T-helper 2 cell (primary cell): ENCODE measurements at regions not wholly inside any gene's neighbourhood (a gene's known extent, or its start where the extent isn't known, plus 50 kb on each side); places are given as distances from the start of the nearest gene placed in this dataset.
"Not testable (repeated sequence)": the region's sequence is repeated elsewhere in the genome, so short reads cannot be mapped to it uniquely, and the experiment has no call there.

Experiments used
- DNase-seq, 5 experiments: peaks; one replicate each; pipeline versions ENCODE4 v3.0.0 to v3.0.0-alpha.2; 2012 to 2022

- DNase-seq, result peak in 2 of 5 experiments; percentile 69 to 87
Measured at GRCh38 chr14:106511006-106511799, 984.8 kb downstream of the TMEM121 start.

- no peak for DNase-seq
Measured at GRCh38 chr14:106511800-106512198, 985.4 kb downstream of the TMEM121 start.

GRCh38 chr14:106513302-106513701, 986.9 kb downstream of the TMEM121 start:
- no peak for DNase-seq

GRCh38 chr14:106518054-106518943, 991.9 kb downstream of the TMEM121 start:
- DNase-seq, result peak; percentile 55 to 71 (median 70)

- DNase-seq, result not testable (repeated sequence)
Measured at GRCh38 chr14:106522118-106522517, 995.7 kb downstream of the TMEM121 start.

- no peak for DNase-seq
Measured at GRCh38 chr14:106522990-106523389, 996.6 kb downstream of the TMEM121 start.

GRCh38 chr14:106528717-106529116, 1002.3 kb downstream of the TMEM121 start:
- no peak for DNase-seq

- no peak for DNase-seq
Measured at GRCh38 chr14:106530031-106530422, 1003.6 kb downstream of the TMEM121 start.

GRCh38 chr14:106530423-106531107, 1004.2 kb downstream of the TMEM121 start:
- peak in 2 of 5 experiments; percentile 10 to 55 for DNase-seq

GRCh38 chr14:106537597-106537996, 1011.2 kb downstream of the TMEM121 start:
- DNase-seq, result peak in 3 of 5 experiments; percentile 26 to 35 (median 27)

GRCh38 chr14:106538201-106538600, 1011.8 kb downstream of the TMEM121 start:
- DNase-seq, result no peak

- peak in 1 of 5 experiments; percentile 55 for DNase-seq
Measured at GRCh38 chr14:106547735-106548434, 1021.5 kb downstream of the TMEM121 start.

- DNase-seq, result no peak
Measured at GRCh38 chr14:106549064-106549463, 1022.7 kb downstream of the TMEM121 start.

- peak in 1 of 5 experiments; percentile 11 for DNase-seq
Measured at GRCh38 chr14:106551265-106551664, 1024.9 kb downstream of the TMEM121 start.

GRCh38 chr14:106556211-106556610, 1029.8 kb downstream of the TMEM121 start:
- not testable (repeated sequence) for DNase-seq

GRCh38 chr14:106556665-106557289, 1030.4 kb downstream of the TMEM121 start:
- peak; percentile 33 to 71 (median 51) for DNase-seq

GRCh38 chr14:106562451-106562850, 1036.1 kb downstream of the TMEM121 start:
- no peak for DNase-seq

- DNase-seq, result peak in 4 of 5 experiments; percentile 21 to 63 (median 39)
Measured at GRCh38 chr14:106564058-106564643, 1037.8 kb downstream of the TMEM121 start.

GRCh38 chr14:106578481-106578880, 1052.1 kb downstream of the TMEM121 start:
- DNase-seq, result no peak

- DNase-seq, result no peak
Measured at GRCh38 chr14:106579084-106579483, 1052.7 kb downstream of the TMEM121 start.

- no peak for DNase-seq
Measured at GRCh38 chr14:106585692-106586091, 1059.3 kb downstream of the TMEM121 start.
